SU-DHL-6 (cell line): ENCODE measurements at regions not wholly inside any gene's neighbourhood (a gene's known extent, or its start where the extent isn't known, plus 50 kb on each side); places are given as distances from the start of the nearest gene placed in this dataset.

Experiments
- H2AFZ ChIP-seq: fragments of 200-600 bp; sonication (generic); 2 replicates; pipeline ENCODE4 v1.6.1; 2014; ENCODE audit warnings: low read depth, mild to moderate bottlenecking, moderate library complexity, mixed read lengths, antibody characterized with exemption, low read length; ENCODE audit not compliant: severe bottlenecking
- H3F3A ChIP-seq: fragments of 200-600 bp; shearing (Covaris generic); 2 replicates; pipeline ENCODE4 v1.6.0; 2016; ENCODE audit warnings: antibody characterized with exemption, mild to moderate bottlenecking; ENCODE audit not compliant: insufficient read depth
- H3K27ac ChIP-seq: fragments of 200-600 bp; sonication (generic); 2 replicates; pipeline ENCODE4 v1.5.1; 2016; ENCODE audit warnings: low read depth, mild to moderate bottlenecking, low read length, moderate library complexity, mixed read lengths
- H3K27me3 ChIP-seq: fragments of 200-600 bp; sonication (generic), shearing (Covaris generic); 2 replicates; pipeline ENCODE4 v1.6.0; 2014; ENCODE audit warnings: mild to moderate bottlenecking, low read length
- H3K36me3 ChIP-seq: fragments of 200-600 bp; sonication (generic); 2 replicates; pipeline ENCODE4 v1.6.1; 2014; ENCODE audit warnings: mild to moderate bottlenecking, low read length, mixed read lengths
- H3K4me2 ChIP-seq: fragments of 300-600, 200-600 bp; shearing (Covaris generic), sonication (generic); 2 replicates; pipeline ENCODE4 v1.6.0; 2014; ENCODE audit warnings: low read length, low read depth, mild to moderate bottlenecking; ENCODE audit not compliant: poor library complexity, severe bottlenecking
- H3K4me3 ChIP-seq: fragments of 200-600 bp; sonication (generic); 2 replicates; pipeline ENCODE4 v1.5.1; 2014; ENCODE audit warnings: antibody characterized with exemption, low read length, mild to moderate bottlenecking, mixed read lengths; ENCODE audit not compliant: insufficient read depth, poor library complexity, severe bottlenecking
- H3K79me2 ChIP-seq: fragments of 200-600 bp; sonication (generic); 2 replicates; pipeline ENCODE4 v1.6.1; 2014; ENCODE audit warnings: mild to moderate bottlenecking, low read length, moderate library complexity; ENCODE audit not compliant: insufficient read depth
- H3K9ac ChIP-seq: fragments of 200-600 bp; sonication (generic); 2 replicates; pipeline ENCODE4 v1.7.0; 2014; ENCODE audit warnings: mild to moderate bottlenecking, low read length
- H3K9me2 ChIP-seq: fragments of 200-600 bp; sonication (generic); replicated peaks from 2 replicates; pipeline ENCODE4 v1.6.1; 2014; ENCODE audit warnings: low read length; ENCODE audit not compliant: insufficient read depth
- H3K9me3 ChIP-seq: fragments of 200-600 bp; sonication (generic); 2 replicates; pipeline ENCODE4 v1.6.1; 2014; ENCODE audit warnings: low read length, mixed read lengths; ENCODE audit not compliant: insufficient read depth
- H4K20me1 ChIP-seq: fragments of 200-600 bp; sonication (generic); 2 replicates; pipeline ENCODE4 v1.6.1; 2014; ENCODE audit warnings: low read depth, mild to moderate bottlenecking, antibody characterized with exemption, low read length, moderate library complexity, mixed read lengths
- CTCF ChIP-seq: fragments of 200-600 bp; sonication (generic); IDR thresholded peaks from one replicate; pipeline ENCODE4 v1.5.1; 2017; ENCODE audit warnings: antibody characterized with exemption, mild to moderate bottlenecking, low read length, moderate library complexity; ENCODE audit not compliant: insufficient read depth, poor library complexity, severe bottlenecking
- EZH2phosphoT487 ChIP-seq: fragments of 200-600 bp; sonication (generic), shearing (Covaris generic); conservative IDR thresholded peaks from 2 replicates; pipeline ENCODE4 v1.6.1; 2018; ENCODE audit warnings: mild to moderate bottlenecking, antibody characterized with exemption, low read length, moderate library complexity, mixed read lengths

GRCh38 chr6:82607998-82608725 lies 244.5 kb downstream of the TPBG start:
- Histone ChIP-seq H3K4me2 (no peak overlapping the region), H3K79me2 (no peaks in the 10 kb centered on the region), H3K27me3 (no peaks in the 10 kb centered on the region), H3K9me3 (no peaks in the 10 kb centered on the region), H3K9me2 (no peaks in the 10 kb centered on the region), H3F3A (no peaks in the 10 kb centered on the region), H3K27ac (no peak overlapping the region), H4K20me1 (no peaks in the 10 kb centered on the region), H3K9ac (no peak overlapping the region), H2AFZ (no peak overlapping the region), H3K36me3 (no peaks in the 10 kb centered on the region), H3K4me3 (no peak overlapping the region)
- TF ChIP-seq CTCF (no peak), EZH2phosphoT487 (no peak)

- Histone ChIP-seq H3K4me3 (no peak overlapping the region), H3K27ac (no peak overlapping the region), H2AFZ (no peak overlapping the region), H3K9me3 (no peaks in the 10 kb centered on the region), H4K20me1 (no peaks in the 10 kb centered on the region), H3K36me3 (no peaks in the 10 kb centered on the region), H3K79me2 (no peaks in the 10 kb centered on the region), H3F3A (no peaks in the 10 kb centered on the region), H3K9me2 (no peaks in the 10 kb centered on the region), H3K9ac (no peak overlapping the region), H3K27me3 (no peaks in the 10 kb centered on the region), H3K4me2 (no peak overlapping the region)
- TF ChIP-seq EZH2phosphoT487 (no peak), CTCF (no peak)
Observed at GRCh38 chr6:82608781-82609180, 245.2 kb downstream of the TPBG start.

- no peak overlapping the region for H2AFZ ChIP-seq
- H3K4me3 ChIP-seq, result no peak overlapping the region
- H3K27me3 ChIP-seq, result no peaks in the 10 kb centered on the region
- no peaks in the 10 kb centered on the region for H3K9me3 ChIP-seq
- no peak overlapping the region for H3K9ac ChIP-seq
- TF ChIP-seq CTCF (no peak), EZH2phosphoT487 (no peak)
- H3F3A ChIP-seq, result no peaks in the 10 kb centered on the region
- H3K9me2 ChIP-seq, result no peaks in the 10 kb centered on the region
- H3K27ac ChIP-seq, result no peak overlapping the region
- H3K79me2 ChIP-seq, result no peaks in the 10 kb centered on the region
- no peak overlapping the region for H3K4me2 ChIP-seq
- no peaks in the 10 kb centered on the region for H4K20me1 ChIP-seq
- H3K36me3 ChIP-seq, result no peaks in the 10 kb centered on the region
Observed at GRCh38 chr6:82611751-82612150, 248.1 kb downstream of the TPBG start.
